CD14-positive monocyte (primary cell): ENCODE measurements at regions not wholly inside any gene's neighbourhood (a gene's known extent, or its start where the extent isn't known, plus 50 kb on each side); places are given as distances from the start of the nearest gene placed in this dataset.

Source experiments
- DNase-seq, 3 donors: peaks; one replicate each; pipeline ENCODE4 v3.0.0-alpha.2; 2011 to 2022
- H2AFZ ChIP-seq: 2 replicates; pipeline ENCODE4 v1.6.0; 2012; ENCODE audit warnings: mild to moderate bottlenecking, low read depth, low read length, inconsistent platforms; ENCODE audit not compliant: insufficient read depth, poor library complexity, severe bottlenecking
- H3K27ac ChIP-seq, 2 donors: 1 replicate in 1 of 2; 2 replicates in 1 of 2; pipeline ENCODE4 v1.5.1; 2012 to 2013; ENCODE audit warnings: low read length in 2 of 2, control low read depth in 1 of 2, inconsistent platforms in 1 of 2, low read depth in 1 of 2, mild to moderate bottlenecking in 1 of 2
- H3K27me3 ChIP-seq, 2 donors: one replicate each; pipeline versions ENCODE4 v1.6.0 to v1.6.1; 2011 to 2013; ENCODE audit warnings: low read length in 2 of 2; ENCODE audit not compliant: control insufficient read depth in 2 of 2, insufficient read depth in 2 of 2
- H3K36me3 ChIP-seq, 2 donors: replicated peaks in 1 of 2; 1 replicate in 1 of 2; 2 replicates in 1 of 2; pipeline versions ENCODE4 v1.5.1 to v1.6.1; 2012 to 2013; ENCODE audit warnings: low read length in 2 of 2, control low read depth in 1 of 2, inconsistent platforms in 1 of 2, mild to moderate bottlenecking in 1 of 2; ENCODE audit not compliant: insufficient read depth in 2 of 2, control insufficient read depth in 1 of 2
- H3K4me1 ChIP-seq, 2 donors: 1 replicate in 1 of 2; 2 replicates in 1 of 2; pipeline versions ENCODE4 v1.5.1 to v1.6.1; 2012 to 2013; ENCODE audit warnings: low read length in 2 of 2, control low read depth in 1 of 2, inconsistent platforms in 1 of 2, mild to moderate bottlenecking in 1 of 2, moderate library complexity in 1 of 2; ENCODE audit not compliant: insufficient read depth in 2 of 2, control insufficient read depth in 1 of 2
- H3K4me2 ChIP-seq: replicated peaks from 2 replicates; pipeline ENCODE3; 2012; ENCODE audit warnings: low read length, moderate library complexity, mild to moderate bottlenecking; ENCODE audit not compliant: poor library complexity, severe bottlenecking; ENCODE audit errors: extremely low read depth
- H3K4me3 ChIP-seq, 3 experiments: fragments of 200-600 bp in 1 of 3; sonication (generic) in 1 of 3; replicated peaks in 1 of 3; 1 replicate in 2 of 3; 2 replicates in 1 of 3; pipeline ENCODE4 v1.5.1; 2011 to 2013; ENCODE audit warnings: low read length in 3 of 3, mild to moderate bottlenecking in 3 of 3, control low read depth in 2 of 3, low read depth in 2 of 3, inconsistent platforms in 1 of 3, moderate library complexity in 1 of 3
- H3K79me2 ChIP-seq: 2 replicates; pipeline ENCODE4 v1.6.0; 2012; ENCODE audit warnings: mild to moderate bottlenecking, control low read depth, inconsistent platforms, low read length, moderate library complexity; ENCODE audit not compliant: insufficient read depth
- H3K9ac ChIP-seq: 2 replicates; pipeline ENCODE4 v1.6.0; 2017; ENCODE audit warnings: low read length, mild to moderate bottlenecking; ENCODE audit not compliant: insufficient read depth, poor library complexity, severe bottlenecking
- H3K9me3 ChIP-seq, 2 donors: replicated peaks in 1 of 2; 1 replicate in 1 of 2; 2 replicates in 1 of 2; pipeline versions ENCODE4 v1.5.1 to v1.6.1; 2012 to 2013; ENCODE audit warnings: low read length in 2 of 2, control low read depth in 1 of 2; ENCODE audit not compliant: control insufficient read depth in 1 of 2, insufficient read depth in 1 of 2
- H4K20me1 ChIP-seq: 2 replicates; pipeline ENCODE4 v1.6.0; 2012; ENCODE audit warnings: mild to moderate bottlenecking, low read length, control low read depth, moderate library complexity; ENCODE audit not compliant: insufficient read depth
- H3K27ac Mint-ChIP-seq, 7 donors: one replicate each; pipeline ENCODE4 v1.8.0; 2020; ENCODE audit warnings: mild to moderate bottlenecking in 7 of 7, mixed read lengths in 7 of 7, moderate library complexity in 6 of 7, inconsistent platforms in 2 of 7
- H3K27me3 Mint-ChIP-seq, 3 donors: one replicate each; pipeline ENCODE4 v1.8.0; 2021 to 2022; ENCODE audit warnings: low read depth in 3 of 3, mild to moderate bottlenecking in 3 of 3, mixed read lengths in 3 of 3, moderate library complexity in 3 of 3, inconsistent platforms in 1 of 3
- H3K36me3 Mint-ChIP-seq, 2 donors: one replicate each; pipeline ENCODE4 v1.8.0; 2020; ENCODE audit warnings: mixed read lengths in 2 of 2, inconsistent platforms in 1 of 2, mild to moderate bottlenecking in 1 of 2
- H3K4me1 Mint-ChIP-seq: one replicate; pipeline ENCODE4 v1.8.0; 2020; ENCODE audit warnings: mild to moderate bottlenecking, mixed read lengths
- H3K4me3 Mint-ChIP-seq, 2 donors: one replicate each; pipeline ENCODE4 v1.8.0; 2020; ENCODE audit warnings: mild to moderate bottlenecking in 2 of 2, mixed read lengths in 2 of 2, moderate library complexity in 1 of 2
- H3K9me3 Mint-ChIP-seq, 7 donors: one replicate each; pipeline ENCODE4 v1.8.0; 2020 to 2022; ENCODE audit warnings: mixed read lengths in 7 of 7, mild to moderate bottlenecking in 6 of 7, moderate library complexity in 6 of 7, inconsistent platforms in 2 of 7
- WGBS: methylation state at CpG from one replicate; pipeline ENCODE4 v1.1.5; 2013; ENCODE audit warnings: missing lambda C conversion rate; ENCODE audit not compliant: insufficient coverage; 5-methylcytosine and 5-hydroxymethylcytosine counted together
- intact Hi-C, 2 donors: fragments of 100-400 bp; cut with micrococcal nuclease; formaldehyde crosslinking; loops; one replicate each; pipeline versions ENCODE4 v1.15.0 to v1.15.1; 2023
- TF ChIP-seq, protein P1 (sequence below): fragments of 200-600 bp; IDR thresholded peaks from one replicate; pipeline ENCODE4 v1.8.0; 2022; ENCODE audit warnings: antibody characterized with exemption, mild to moderate bottlenecking

DNA sequence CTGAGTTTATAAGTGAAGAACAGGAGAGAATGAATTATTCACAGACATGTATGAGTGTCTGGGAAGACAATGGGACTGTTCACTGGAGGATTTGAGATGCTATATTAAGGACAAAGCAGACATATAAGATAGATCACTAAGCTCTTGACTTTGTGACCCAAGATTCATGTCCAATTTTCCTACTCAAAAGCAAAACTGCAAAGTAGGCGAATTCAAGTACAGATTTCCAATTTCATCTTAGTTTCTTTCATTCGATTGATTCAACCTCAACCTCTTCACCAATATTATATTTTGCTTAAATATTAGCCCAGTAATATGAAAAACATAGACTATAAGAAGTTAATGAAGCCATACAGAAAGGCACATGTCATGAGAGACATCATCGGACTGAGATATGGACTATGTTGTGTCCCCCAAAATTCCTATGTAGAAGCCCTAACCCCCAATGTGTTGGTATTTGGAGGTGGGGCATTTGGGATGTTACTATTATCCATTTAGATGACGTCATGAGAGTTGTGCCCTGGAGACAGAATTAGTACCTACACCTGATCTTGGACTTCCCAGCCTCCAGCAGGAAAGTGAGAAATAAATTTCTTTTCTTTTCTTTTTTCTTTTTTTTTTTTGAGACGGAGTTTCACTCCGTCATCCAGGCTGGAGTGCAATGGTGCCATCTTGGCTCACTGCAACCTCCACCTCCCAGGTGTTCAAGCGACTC lies 353.7 kb upstream of the AKR1E2 start:
- Histone ChIP-seq H3K27ac (no peak overlapping the region), H4K20me1 (no peaks in the 10 kb centered on the region), H3K9ac (no peak overlapping the region), H3K9me3 (no peaks in the 10 kb centered on the region), H2AFZ (no peak overlapping the region), H3K27me3 (no peaks in the 10 kb centered on the region), H3K4me3 (no peak overlapping the region), H3K79me2 (no peaks in the 10 kb centered on the region), H3K4me2 (no peak overlapping the region), H3K4me1 (no peaks in the 10 kb centered on the region), H3K36me3 (no peaks in the 10 kb centered on the region)
- Mint-ChIP-seq H3K4me1 (no peaks in the 10 kb centered on the region), H3K4me3 (no peak overlapping the region), H3K27ac (no peak overlapping the region), H3K36me3 (no peaks in the 10 kb centered on the region), H3K9me3 (peaks cover 0 to 9% (median 2%) of the 10 kb centered on the region in 7 donors), H3K27me3 (peaks cover 0 to 2% (median 0%) of the 10 kb centered on the region in 3 donors)
- 100% methylated on average over 1 of the region's 7 CpGs for WGBS
- TF ChIP-seq, protein P1, sequence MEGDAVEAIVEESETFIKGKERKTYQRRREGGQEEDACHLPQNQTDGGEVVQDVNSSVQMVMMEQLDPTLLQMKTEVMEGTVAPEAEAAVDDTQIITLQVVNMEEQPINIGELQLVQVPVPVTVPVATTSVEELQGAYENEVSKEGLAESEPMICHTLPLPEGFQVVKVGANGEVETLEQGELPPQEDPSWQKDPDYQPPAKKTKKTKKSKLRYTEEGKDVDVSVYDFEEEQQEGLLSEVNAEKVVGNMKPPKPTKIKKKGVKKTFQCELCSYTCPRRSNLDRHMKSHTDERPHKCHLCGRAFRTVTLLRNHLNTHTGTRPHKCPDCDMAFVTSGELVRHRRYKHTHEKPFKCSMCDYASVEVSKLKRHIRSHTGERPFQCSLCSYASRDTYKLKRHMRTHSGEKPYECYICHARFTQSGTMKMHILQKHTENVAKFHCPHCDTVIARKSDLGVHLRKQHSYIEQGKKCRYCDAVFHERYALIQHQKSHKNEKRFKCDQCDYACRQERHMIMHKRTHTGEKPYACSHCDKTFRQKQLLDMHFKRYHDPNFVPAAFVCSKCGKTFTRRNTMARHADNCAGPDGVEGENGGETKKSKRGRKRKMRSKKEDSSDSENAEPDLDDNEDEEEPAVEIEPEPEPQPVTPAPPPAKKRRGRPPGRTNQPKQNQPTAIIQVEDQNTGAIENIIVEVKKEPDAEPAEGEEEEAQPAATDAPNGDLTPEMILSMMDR, result no peak
- intact Hi-C loops, result no loop called here
- no peak for DNase-seq

DNA sequence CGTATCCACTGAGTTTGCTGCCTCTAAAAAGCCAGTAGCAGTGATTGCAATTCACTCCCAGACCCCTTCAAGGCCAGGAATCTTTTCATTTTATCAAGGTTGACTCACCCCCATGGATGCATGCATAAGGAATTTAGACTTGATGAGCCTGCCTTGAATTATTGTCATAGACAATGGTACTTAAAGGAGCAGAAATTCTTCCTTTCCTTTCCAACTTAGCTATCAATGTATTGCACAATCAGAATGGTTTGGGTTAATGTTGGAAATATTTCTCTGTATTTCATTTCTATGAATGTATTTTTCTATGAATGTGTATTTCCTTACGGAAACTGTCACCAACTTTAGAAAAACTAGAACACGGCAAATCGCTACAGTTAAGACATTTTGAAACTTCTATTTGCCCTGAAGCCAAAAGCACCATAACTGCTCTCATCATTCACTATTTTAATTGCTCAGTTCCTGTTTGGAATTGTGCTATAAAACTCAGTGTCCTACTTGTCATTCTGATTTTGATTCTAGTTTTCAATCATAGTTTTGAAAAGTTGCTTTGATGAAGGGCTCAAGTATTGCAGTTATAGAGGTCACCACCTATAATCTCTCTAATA lies 355.7 kb upstream of the AKR1E2 start:
- H3K27ac Mint-ChIP-seq, result no peak overlapping the region

More for the DNA sequence above, 355.7 kb upstream of the AKR1E2 start:
- H3K4me2 ChIP-seq, result no peak overlapping the region
- no peak overlapping the region for H3K4me3 ChIP-seq
- no peaks in the 10 kb centered on the region for H3K27me3 ChIP-seq
- 100% methylated on average over 1 of the region's 4 CpGs for WGBS
- no peak for DNase-seq
- TF ChIP-seq, protein P1, result no peak
- H3K27ac ChIP-seq, result no peak overlapping the region
- no peaks in the 10 kb centered on the region for H3K4me1 ChIP-seq
- H3K79me2 ChIP-seq, result no peaks in the 10 kb centered on the region
- H4K20me1 ChIP-seq, result no peaks in the 10 kb centered on the region
- H3K9me3 Mint-ChIP-seq, result peaks cover 0 to 5% (median 2%) of the 10 kb centered on the region in 7 donors
- no peak overlapping the region for H3K9ac ChIP-seq
- no peaks in the 10 kb centered on the region for H3K36me3 ChIP-seq
- no peak overlapping the region for H3K4me3 Mint-ChIP-seq
- intact Hi-C loops, result no loop called here
- no peaks in the 10 kb centered on the region for H3K36me3 Mint-ChIP-seq
- no peaks in the 10 kb centered on the region for H3K27me3 Mint-ChIP-seq
- H3K4me1 Mint-ChIP-seq, result no peaks in the 10 kb centered on the region
- H3K9me3 ChIP-seq, result no peaks in the 10 kb centered on the region
- no peak overlapping the region for H2AFZ ChIP-seq
